GOT3 (cell line): ENCODE measurements at regions not wholly inside any gene's neighbourhood (a gene's known extent, or its start where the extent isn't known, plus 50 kb on each side); places are given as distances from the start of the nearest gene placed in this dataset.
"Not testable (repeated sequence)": the region's sequence is repeated elsewhere in the genome, so short reads cannot be mapped to it uniquely, and the experiment has no call there.

Experiments
- DNase-seq: peaks from one replicate; lab custom pipeline; 2025; ENCODE audit warnings: mixed read lengths; lab: John Stamatoyannopoulos, UW

- DNase-seq, result no peak
Measured at GRCh38 chr7:92972441-92972840, 136.1 kb upstream of the CDK6 start.

DNA sequence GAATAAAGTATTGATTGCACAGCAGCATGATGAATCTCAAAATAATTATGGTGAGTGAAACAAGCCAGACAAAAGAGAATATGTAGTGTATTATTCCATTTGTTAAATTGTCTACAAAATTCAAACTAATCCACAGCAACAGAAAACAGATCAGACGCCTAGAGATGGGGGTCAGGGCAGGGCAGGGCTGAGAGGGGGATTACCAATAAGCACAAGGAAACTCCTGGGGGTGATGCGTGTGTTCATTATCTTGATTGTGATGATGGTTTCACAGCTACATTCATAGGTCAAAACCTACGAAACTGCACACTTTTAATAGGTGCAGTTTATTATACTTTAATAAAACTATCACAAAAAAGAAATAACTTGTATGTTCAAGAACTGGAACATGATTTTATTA is 132.7 kb upstream of the CDK6 start:
- no peak for DNase-seq

GRCh38 chr7:92968502-92968901 is 132.1 kb upstream of the CDK6 start:
- DNase-seq, result no peak

DNA sequence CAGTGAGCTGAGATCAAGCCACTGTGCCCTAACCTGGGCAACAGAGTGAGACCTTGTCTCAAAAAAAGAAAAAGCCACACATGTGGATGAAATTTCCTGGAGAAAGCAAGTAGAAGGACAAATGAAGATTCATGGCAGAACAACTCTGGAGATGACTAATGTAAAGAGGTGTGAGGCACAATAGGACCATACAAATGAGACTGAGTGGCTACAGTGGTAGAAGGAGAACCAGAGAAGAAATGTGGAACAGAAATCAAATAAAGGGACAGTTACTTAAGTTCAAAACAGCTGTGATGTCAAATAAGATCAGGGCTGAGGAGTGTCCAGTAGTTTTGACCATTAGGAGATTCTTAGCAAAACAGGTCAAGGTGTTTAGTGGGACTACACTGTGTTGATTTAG is 130.9 kb upstream of the CDK6 start:
- DNase-seq, result no peak

DNA sequence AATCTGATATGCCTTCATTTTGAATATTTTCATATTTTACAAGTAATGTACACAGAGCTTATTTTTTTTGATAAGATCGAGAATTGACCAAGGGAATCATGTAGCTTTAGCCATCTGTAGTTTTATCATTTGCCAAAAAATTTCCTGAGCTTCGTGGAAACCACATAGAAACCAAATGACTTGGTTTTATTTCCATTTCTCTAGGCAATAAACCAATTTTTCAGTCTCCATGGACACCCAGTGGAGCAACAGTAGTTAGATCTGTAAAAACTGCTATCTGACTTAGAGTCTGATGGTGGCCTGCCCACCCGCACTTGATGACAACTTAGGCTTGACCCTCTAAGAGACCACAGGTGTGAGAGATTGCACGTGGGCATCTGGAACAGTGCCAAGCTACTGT is 127.8 kb upstream of the CDK6 start:
- DNase-seq, result no peak

DNA sequence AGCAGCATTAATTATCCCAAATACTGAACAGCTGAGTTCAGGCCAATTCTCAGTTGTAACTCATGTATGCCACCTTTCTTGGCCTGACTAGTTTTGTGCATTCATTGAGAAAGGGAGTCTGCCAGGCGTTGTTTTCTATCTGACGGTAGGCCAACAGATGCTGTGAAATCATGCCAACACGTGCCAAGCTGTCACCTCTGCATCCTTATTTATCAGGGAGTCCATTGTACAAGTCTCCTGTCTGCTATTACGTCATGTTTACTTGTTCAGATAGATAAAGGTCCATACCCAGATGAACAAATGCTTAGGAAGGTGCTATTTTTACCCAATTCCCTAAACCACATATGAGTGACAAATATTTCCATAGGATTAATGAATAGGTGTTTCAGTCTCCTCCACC is 127.2 kb upstream of the CDK6 start:
- no peak for DNase-seq

- no peak for DNase-seq
Measured at GRCh38 chr7:92961961-92962360, 125.6 kb upstream of the CDK6 start.

DNA sequence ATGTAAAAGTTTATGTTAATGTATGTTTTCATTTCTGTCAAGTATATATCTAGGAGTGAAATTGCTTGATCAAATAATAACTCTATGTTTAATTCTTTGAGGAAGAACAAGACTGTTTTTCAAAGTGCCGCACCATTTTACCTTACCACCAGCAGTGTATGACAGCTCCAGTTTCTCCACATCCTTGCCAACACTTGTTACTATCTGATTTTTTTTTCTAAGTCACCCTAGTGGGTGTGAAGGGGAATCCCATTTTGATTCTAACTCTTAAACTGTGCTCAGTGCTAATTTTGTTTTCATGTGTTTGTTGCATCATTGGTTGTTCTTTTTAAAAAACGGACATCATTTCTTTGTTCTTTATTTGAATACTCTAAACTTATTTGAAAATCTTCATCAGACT is 120.2 kb upstream of the CDK6 start:
- no peak for DNase-seq

DNA sequence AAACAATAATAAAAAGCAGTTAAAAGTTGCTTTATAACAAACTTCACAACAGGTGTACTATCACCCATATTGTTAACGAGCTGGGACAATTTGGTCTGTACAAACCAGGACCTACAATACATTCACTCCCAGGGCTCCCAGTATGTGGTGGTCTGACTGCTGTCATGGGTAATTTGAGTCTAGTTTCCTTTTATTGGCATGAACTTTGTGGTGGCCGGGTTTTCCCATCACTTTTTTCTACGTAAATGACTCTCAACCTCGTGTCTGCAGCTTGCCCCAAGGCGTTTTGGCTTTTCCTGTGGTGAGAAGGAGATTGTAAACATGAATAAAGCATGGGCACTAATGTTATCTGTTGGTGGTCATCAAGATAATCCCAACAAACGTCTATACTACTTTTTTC is 118.7 kb upstream of the CDK6 start:
- no peak for DNase-seq

DNA sequence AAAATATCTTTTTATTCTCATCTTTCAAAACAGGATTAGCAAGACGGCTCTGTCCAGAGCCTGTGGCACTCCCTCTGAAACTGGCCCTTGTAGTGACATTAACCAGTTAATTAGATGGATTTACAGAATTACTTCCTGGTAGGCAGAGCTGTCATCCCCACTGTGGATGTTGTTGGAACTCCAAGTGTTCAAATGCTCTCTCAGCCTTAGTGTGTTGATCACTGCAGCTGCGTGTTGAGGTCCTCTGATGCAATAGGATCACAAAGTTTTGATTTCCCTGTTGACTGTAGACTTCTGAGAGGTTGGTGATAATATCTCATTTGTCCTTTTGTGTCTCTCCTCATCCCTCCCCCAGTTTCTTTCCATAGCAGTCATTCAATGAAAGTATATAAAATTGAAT is 117.3 kb upstream of the CDK6 start:
- DNase-seq, result no peak

GRCh38 chr7:92949748-92950147 is 113.4 kb upstream of the CDK6 start:
- DNase-seq, result no peak

DNA sequence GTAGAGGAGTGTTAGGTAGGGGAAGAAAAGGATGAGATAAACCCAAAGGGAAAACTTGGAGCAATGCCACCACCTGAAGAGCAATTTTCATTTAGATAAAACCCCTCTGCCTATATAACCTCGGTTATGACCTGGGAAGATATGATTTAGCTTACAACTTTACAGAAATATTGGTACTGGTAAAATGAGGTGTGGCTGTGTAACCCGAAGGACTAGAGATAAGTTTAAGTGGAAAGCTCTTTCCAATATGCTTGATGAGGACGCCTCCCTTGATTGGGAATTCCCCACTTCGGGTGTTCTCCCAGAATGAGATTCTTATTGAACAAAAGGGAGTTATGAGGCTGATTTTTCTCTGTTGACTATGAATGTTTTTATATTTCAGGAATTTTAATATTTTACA is 109.5 kb upstream of the CDK6 start:
- no peak for DNase-seq

GRCh38 chr7:92944633-92945032 is 108.3 kb upstream of the CDK6 start:
- DNase-seq, result no peak

DNA sequence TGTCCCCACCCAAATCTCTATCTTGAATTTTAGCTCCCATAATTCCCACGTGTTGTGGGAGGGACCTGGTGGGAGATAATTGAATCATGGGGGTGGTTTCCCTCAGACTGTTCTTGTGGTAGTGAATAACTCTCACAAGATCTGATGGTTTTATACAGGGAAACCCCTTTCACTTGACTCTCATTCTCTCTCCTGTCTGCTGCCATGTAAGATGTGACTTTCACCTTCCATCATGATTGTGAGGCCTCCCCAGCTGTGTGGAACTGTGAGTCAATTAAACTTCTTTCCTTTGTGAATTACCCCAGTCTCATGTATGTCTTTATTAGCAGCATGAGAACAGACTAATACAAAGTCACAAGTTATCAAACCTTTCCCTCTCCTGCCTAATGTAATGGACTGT is 106.3 kb upstream of the CDK6 start:
- DNase-seq, result not testable (repeated sequence)

- no peak for DNase-seq
Measured at GRCh38 chr7:92939666-92940360, 103.4 kb upstream of the CDK6 start.

GRCh38 chr7:92934096-92934495 is 97.7 kb upstream of the CDK6 start:
- no peak for DNase-seq

DNA sequence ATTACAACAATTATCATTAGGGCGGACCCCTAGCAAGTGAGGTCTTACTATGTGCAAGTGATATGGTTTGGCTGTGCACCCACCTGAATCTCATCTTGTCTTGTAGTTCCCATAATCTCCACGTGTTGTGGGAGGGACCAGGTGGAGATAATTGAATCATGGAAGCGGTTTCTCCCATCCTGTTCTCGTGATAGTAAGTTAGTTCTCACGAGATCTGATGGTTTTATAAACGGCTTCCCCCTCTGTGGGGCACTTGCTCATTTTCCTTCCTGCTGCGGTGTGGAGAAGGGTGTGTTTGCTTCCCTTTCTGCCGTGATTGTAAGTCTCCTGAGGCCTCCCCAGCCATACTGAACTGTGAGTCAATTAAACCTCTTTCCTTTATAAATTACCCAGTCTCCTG is 96.1 kb upstream of the CDK6 start:
- DNase-seq, result no peak

DNA sequence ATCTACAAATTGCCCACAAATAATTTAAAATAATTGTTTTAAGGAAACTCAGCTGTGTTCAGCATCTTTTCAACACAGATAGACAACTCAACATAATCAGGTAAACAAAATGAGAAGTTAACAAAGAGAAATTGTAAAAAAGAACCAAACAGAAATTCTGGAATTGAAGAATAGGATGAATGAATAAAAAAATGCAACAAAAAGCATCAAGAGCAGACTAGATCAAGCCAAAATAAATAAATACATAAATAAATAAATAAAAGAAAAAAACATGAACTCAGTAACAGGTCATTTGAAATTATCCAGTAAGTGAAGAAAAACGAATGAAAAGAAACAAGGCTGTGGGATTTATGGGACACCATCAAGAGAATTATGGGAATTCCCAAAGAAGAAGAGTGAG is 94.0 kb upstream of the CDK6 start:
- DNase-seq, result no peak

DNA sequence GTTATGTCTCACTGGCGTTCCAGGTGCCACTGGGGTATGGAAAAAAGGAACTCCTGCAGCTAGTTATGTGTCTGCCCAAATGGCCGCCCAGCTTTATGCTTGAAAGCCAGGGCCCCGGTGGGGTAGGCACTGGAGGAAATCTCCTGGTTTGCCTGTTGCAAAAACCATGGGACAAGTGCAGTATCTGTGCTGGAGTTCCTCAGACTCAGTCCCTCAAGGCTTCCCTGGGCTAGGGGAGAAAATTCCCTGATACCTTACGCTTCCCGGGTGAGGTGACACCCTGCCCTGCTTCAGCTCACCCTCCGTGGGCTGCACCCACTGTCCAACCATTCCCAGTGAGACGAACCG is 90.3 kb upstream of the CDK6 start:
- DNase-seq, result no peak

GRCh38 chr7:92925876-92926696 is 89.7 kb upstream of the CDK6 start:
- DNase-seq, result no peak

DNA sequence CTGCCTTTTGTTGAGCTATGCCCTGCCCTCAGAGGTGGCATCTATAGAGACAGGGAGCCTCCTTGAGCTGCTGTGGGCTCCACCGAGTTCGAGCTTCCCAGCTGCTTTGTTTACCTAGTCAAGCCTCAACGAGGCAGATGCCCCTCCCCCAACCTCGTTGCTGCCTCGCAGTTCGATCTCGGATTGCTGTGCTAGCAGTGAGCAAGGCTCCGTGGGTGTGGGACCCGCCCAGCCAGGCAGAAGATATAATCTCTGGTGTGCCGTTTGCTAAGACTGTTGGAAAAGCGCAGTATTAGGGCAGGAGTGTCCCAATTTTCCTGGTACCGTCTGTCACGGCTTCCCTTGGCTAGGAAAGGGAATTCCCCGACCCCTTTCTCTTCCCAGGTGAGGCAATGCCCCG is 88.4 kb upstream of the CDK6 start:
- DNase-seq, result no peak

GRCh38 chr7:92917230-92917629 is 80.9 kb upstream of the CDK6 start:
- no peak for DNase-seq

- no peak for DNase-seq
Measured at GRCh38 chr7:92916770-92917224, 80.4 kb upstream of the CDK6 start.

GRCh38 chr7:92915348-92915747 is 79.0 kb upstream of the CDK6 start:
- DNase-seq, result no peak
